ENCODE measurements at regions not wholly inside any gene's neighbourhood (a gene's known extent, or its start where the extent isn't known, plus 50 kb on each side); places are given as distances from the start of the nearest gene placed in this dataset.

DNA sequence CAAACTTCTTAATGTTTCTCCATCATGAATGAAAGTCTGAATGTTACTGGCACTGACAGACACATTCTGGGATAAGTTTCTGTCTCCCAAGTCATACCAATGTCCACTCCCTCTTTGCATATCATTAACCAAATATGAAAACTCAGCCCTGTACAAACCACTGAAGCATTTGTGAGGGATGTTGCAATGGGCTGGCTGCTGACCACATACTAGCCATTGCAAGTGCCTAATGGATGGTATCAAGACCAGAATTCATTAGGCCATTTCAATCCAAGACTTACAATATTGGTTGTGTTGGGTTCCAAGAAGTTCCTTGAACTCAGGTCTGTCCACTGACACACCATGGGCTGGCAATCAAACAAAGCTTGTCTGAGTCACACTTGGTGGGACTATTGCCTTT, 73.8 kb downstream of the CBLN2 start:
- DNase-seq: no peak
- Histone ChIP-seq H3K36me3 (no peaks in the 10 kb centered on the region), H3K27me3 (no peaks in the 10 kb centered on the region), H3K27ac (no peak overlapping the region), H3K4me1 (no peaks in the 10 kb centered on the region), H3K9me3 (no peaks in the 10 kb centered on the region), H3K4me3 (no peak overlapping the region)
- intact Hi-C loops (cut with DNase I; ENCODE audit: low total_unique reads): no loop called here
- TF ChIP-seq POLR2A (IDR thresholded peaks at IDR 0.05): no peak
- TF ChIP-seq, protein P1, sequence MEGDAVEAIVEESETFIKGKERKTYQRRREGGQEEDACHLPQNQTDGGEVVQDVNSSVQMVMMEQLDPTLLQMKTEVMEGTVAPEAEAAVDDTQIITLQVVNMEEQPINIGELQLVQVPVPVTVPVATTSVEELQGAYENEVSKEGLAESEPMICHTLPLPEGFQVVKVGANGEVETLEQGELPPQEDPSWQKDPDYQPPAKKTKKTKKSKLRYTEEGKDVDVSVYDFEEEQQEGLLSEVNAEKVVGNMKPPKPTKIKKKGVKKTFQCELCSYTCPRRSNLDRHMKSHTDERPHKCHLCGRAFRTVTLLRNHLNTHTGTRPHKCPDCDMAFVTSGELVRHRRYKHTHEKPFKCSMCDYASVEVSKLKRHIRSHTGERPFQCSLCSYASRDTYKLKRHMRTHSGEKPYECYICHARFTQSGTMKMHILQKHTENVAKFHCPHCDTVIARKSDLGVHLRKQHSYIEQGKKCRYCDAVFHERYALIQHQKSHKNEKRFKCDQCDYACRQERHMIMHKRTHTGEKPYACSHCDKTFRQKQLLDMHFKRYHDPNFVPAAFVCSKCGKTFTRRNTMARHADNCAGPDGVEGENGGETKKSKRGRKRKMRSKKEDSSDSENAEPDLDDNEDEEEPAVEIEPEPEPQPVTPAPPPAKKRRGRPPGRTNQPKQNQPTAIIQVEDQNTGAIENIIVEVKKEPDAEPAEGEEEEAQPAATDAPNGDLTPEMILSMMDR (IDR thresholded peaks at IDR 0.05): no peak

DNA sequence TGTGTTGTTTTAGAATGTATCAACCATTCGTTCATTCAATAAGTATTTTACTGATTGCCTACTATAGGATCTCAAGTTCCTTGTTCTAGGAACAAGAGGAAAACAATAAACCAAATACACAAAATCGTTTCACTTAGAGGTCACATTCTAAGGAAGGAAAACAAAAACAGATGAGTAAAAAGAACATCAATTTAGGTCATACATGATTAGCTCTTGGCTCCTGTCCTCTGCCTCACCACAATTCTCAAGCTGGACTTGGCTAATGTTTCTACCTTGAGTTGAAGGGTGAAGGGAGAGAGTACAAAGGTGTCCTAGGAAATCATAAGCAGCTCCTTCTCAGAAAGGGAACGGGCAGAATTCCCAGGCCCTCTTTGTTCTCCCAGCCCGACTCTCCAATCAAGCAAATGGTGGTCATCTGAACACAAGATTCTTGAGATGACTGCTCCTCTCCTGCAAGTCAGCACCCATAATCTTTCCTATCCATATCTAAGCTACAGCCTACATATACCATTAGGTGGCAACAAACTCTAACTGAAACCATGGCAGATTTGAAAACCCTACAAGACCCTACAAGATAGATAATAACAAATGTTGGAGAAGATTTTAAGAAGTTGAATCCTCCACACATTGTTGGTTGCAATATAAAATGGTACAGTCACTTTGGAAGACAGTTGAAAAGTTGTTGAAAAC, 76.0 kb downstream of the CBLN2 start:
- intact Hi-C loops (cut with DNase I; ENCODE audit: low total_unique reads): no loop called here
- Histone ChIP-seq H3K4me1 (no peaks in the 10 kb centered on the region), H3K4me3 (no peak overlapping the region), H3K27ac (no peak overlapping the region), H3K9me3 (no peaks in the 10 kb centered on the region), H3K27me3 (no peaks in the 10 kb centered on the region), H3K36me3 (no peaks in the 10 kb centered on the region)
- no peak for DNase-seq
- TF ChIP-seq POLR2A (IDR thresholded peaks at IDR 0.05): no peak

DNA sequence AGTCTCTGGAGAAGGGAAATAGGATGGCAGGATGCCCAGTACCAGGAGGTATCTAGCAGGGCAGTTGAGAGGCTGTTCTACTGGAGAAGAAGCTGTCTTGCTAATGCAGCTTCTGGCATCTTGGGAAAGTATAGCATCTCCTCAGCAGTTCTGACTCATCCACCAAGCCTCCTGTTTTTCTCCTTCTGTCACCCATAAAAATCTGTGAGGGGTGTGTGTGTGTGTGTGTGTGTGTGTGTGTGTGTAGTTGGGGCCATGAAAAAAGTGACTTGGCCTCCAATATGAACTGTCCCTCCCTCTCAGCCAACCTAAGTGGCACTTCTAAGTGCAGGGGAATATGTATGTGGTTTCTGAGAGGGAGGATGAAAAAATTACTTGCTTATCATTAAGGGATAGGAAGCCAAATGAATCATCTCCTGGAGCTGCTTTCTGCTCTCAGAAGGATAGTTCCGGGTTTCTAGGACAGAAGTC, 83.9 kb downstream of the CBLN2 start:
- no peak overlapping the region for H3K27ac ChIP-seq
- intact Hi-C loops (cut with DNase I; ENCODE audit: low total_unique reads): no loop called here
- H3K36me3 ChIP-seq: no peaks in the 10 kb centered on the region
- H3K4me3 ChIP-seq: no peak overlapping the region
- no peaks in the 10 kb centered on the region for H3K4me1 ChIP-seq
- no peaks in the 10 kb centered on the region for H3K27me3 ChIP-seq
- no peak for DNase-seq
- H3K9me3 ChIP-seq: no peaks in the 10 kb centered on the region
- no peak for TF ChIP-seq POLR2A (IDR thresholded peaks at IDR 0.05)
- TF ChIP-seq, protein P1 (IDR thresholded peaks at IDR 0.05): no peak

DNA sequence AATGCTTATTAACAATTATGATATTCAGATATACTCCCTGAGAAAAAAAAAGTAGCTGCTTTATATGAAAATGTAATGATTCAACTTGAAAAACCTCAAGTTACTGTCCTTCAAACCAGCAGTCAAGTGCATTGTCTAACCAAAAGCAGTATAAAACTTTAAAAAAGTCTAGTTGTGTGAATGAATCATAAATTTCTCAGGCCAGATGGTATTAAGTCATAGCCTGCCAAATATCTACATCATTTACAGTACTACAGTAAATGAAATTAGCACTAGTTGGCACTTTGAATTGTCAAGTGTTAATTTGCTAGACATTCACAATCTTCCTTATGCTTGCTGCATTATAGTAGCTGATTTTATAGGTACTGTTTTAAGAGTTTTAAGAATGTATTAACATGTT, 85.9 kb downstream of the CBLN2 start:
- Histone ChIP-seq H3K27me3 (no peaks in the 10 kb centered on the region), H3K4me1 (no peaks in the 10 kb centered on the region), H3K27ac (no peak overlapping the region), H3K9me3 (no peaks in the 10 kb centered on the region), H3K4me3 (no peak overlapping the region), H3K36me3 (no peaks in the 10 kb centered on the region)
- TF ChIP-seq, protein P1 (IDR thresholded peaks at IDR 0.05): no peak
- no peak for TF ChIP-seq POLR2A (IDR thresholded peaks at IDR 0.05)
- intact Hi-C loops (cut with DNase I; ENCODE audit: low total_unique reads): no loop called here
- DNase-seq: no peak

DNA sequence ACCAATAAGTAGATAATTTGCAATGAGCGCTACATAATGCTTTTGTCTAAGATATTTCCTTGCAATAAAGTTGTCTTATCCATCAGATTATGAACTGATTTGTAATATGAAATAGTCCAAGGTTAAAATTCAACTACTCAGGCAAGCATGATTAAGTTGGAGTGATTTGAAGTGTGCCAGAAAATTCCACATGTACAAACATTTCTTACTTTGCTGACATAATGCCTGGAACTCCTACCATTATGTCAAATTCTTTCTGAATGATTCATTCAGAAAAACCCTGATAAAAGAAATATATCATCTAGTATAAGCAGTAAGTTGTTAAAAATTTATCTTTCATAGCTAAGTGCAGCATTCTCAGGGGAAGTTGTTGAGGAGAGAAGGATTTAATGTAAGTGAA, 87.3 kb downstream of the CBLN2 start:
- intact Hi-C loops (cut with DNase I; ENCODE audit: low total_unique reads): no loop called here
- H3K27ac ChIP-seq: no peak overlapping the region
- no peaks in the 10 kb centered on the region for H3K27me3 ChIP-seq
- H3K36me3 ChIP-seq: no peaks in the 10 kb centered on the region
- TF ChIP-seq POLR2A (IDR thresholded peaks at IDR 0.05): no peak
- TF ChIP-seq, protein P1 (IDR thresholded peaks at IDR 0.05): no peak
- DNase-seq: no peak
- H3K4me3 ChIP-seq: no peak overlapping the region
- no peaks in the 10 kb centered on the region for H3K4me1 ChIP-seq
- no peaks in the 10 kb centered on the region for H3K9me3 ChIP-seq

DNA sequence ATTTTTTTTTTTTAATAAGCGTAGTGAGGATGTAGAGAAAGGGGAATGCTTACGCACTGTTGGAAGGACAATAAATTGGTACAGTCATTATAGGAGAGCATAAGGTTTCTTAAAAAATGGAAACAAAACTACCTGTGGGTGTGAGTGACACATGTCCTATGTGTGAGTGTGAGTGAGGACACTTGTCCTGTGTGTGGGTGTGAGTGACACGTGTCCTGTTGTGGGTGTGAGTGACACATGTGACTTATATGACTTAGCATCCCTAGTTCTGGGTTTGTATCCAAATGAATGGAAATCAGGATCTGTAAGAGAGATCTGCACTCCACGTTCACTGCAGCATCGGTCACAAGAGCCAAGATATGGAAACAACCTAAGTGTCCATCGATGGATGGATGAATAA, 91.8 kb downstream of the CBLN2 start:
- Histone ChIP-seq H3K27ac (no peak overlapping the region), H3K36me3 (no peaks in the 10 kb centered on the region), H3K4me1 (no peaks in the 10 kb centered on the region), H3K9me3 (no peaks in the 10 kb centered on the region), H3K27me3 (no peaks in the 10 kb centered on the region), H3K4me3 (no peak overlapping the region)
- no peak for DNase-seq
- no peak for TF ChIP-seq POLR2A (IDR thresholded peaks at IDR 0.05)
- TF ChIP-seq, protein P1 (IDR thresholded peaks at IDR 0.05): no peak
- intact Hi-C loops (cut with DNase I; ENCODE audit: low total_unique reads): no loop called here

All from uterus (tissue), 3 donors.